Brain microvascular endothelial cell (primary cell): ENCODE measurements at regions not wholly inside any gene's neighbourhood (a gene's known extent, or its start where the extent isn't known, plus 50 kb on each side); places are given as distances from the start of the nearest gene placed in this dataset.

Experiments used
- DNase-seq: peaks from one replicate; pipeline ENCODE4 v3.0.0-alpha.2; 2020
- H3K27ac ChIP-seq: fragments of 250-450 bp; sonication (Bioruptor Pico); 2 replicates; pipeline ENCODE4 v1.5.1; 2020; ENCODE audit warnings: mild to moderate bottlenecking, moderate library complexity
- H3K27me3 ChIP-seq: fragments of 250-450 bp; sonication (Bioruptor Pico); replicated peaks from 2 replicates; pipeline ENCODE4 v1.5.1; 2020; ENCODE audit warnings: mild to moderate bottlenecking
- H3K36me3 ChIP-seq: fragments of 250-450 bp; sonication (Bioruptor Pico); replicated peaks from 2 replicates; pipeline ENCODE4 v1.5.1; 2020; ENCODE audit warnings: mild to moderate bottlenecking
- H3K4me3 ChIP-seq: 2 replicates; pipeline ENCODE4 v1.5.1; 2011; ENCODE audit warnings: low read depth, mild to moderate bottlenecking, control low read depth, low read length, moderate library complexity
- in situ Hi-C: cut with HindIII; loops from 2 replicates; pipeline ENCODE4 v1.10.0; 2017; ENCODE audit warnings: low sequenced_read_pairs, low pct_ligation_motif_present
- TF ChIP-seq, protein P1 (sequence below): IDR thresholded peaks from 2 replicates; pipeline ENCODE4 v1.5.1; 2011; ENCODE audit warnings: low read depth, mild to moderate bottlenecking, moderate library complexity, low read length, control low read depth, inconsistent platforms; ENCODE audit errors: missing control alignments

DNA sequence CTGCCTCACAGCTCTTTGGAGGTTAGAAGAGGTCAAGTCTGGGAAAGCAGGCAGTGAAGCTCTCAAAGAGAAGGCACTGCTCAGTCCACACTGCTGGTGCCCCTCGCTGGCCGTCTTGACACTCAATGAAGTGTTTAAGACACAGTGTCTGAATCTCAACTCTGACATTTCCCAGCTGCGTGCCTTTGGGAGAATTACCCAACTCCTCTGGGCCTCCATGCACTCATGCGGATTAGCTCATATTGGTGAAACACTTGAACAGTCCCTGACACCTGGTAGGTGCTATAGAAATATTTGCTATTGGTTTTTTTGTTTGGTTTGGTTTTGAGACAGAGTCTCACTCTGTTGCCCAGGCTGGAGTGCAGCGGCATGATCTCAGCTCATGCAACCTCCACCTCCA, 281.0 kb downstream of the SRBD1 start:
- H3K36me3 ChIP-seq: no peaks in the 10 kb centered on the region
- no peak overlapping the region for H3K4me3 ChIP-seq
- no peak for DNase-seq
- H3K27ac ChIP-seq: no peak overlapping the region
- no peaks in the 10 kb centered on the region for H3K27me3 ChIP-seq
- in situ Hi-C loops: no loop called here
- TF ChIP-seq, protein P1, sequence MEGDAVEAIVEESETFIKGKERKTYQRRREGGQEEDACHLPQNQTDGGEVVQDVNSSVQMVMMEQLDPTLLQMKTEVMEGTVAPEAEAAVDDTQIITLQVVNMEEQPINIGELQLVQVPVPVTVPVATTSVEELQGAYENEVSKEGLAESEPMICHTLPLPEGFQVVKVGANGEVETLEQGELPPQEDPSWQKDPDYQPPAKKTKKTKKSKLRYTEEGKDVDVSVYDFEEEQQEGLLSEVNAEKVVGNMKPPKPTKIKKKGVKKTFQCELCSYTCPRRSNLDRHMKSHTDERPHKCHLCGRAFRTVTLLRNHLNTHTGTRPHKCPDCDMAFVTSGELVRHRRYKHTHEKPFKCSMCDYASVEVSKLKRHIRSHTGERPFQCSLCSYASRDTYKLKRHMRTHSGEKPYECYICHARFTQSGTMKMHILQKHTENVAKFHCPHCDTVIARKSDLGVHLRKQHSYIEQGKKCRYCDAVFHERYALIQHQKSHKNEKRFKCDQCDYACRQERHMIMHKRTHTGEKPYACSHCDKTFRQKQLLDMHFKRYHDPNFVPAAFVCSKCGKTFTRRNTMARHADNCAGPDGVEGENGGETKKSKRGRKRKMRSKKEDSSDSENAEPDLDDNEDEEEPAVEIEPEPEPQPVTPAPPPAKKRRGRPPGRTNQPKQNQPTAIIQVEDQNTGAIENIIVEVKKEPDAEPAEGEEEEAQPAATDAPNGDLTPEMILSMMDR: no peak

DNA sequence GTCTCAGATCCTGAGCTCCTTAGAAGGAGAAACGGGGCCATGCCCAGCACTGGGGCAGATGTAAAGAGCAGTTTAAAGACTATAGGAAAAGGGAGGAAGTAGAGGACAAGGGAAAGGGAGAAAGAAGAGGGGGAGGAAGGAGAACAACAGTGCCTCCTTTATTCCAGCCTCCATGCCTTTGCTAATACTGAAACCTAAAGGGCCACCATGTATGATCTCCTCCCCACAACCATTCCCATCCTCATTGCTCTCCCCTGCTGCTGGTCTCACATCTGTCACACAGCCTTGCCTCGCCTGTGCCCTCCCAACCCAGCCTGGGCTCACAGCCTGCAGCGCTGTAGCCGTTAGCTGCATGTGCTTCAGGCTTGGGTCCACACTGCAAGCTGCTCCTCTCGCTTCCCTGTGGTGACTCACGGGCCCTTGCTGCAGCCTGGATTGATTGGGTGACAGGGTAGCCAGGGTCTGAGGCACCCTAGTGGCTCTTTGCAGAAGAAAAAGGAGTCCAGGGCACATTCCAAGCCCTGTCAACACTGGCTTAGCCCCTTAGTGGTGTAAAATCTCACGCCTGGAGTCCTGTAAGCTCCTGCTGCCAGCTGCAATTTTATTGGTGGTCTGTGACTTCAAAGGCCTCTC, 281.9 kb downstream of the SRBD1 start:
- DNase-seq: peak; percentile 58
- TF ChIP-seq, protein P1: peak; percentile 43
- no peak overlapping the region for H3K27ac ChIP-seq

DNA sequence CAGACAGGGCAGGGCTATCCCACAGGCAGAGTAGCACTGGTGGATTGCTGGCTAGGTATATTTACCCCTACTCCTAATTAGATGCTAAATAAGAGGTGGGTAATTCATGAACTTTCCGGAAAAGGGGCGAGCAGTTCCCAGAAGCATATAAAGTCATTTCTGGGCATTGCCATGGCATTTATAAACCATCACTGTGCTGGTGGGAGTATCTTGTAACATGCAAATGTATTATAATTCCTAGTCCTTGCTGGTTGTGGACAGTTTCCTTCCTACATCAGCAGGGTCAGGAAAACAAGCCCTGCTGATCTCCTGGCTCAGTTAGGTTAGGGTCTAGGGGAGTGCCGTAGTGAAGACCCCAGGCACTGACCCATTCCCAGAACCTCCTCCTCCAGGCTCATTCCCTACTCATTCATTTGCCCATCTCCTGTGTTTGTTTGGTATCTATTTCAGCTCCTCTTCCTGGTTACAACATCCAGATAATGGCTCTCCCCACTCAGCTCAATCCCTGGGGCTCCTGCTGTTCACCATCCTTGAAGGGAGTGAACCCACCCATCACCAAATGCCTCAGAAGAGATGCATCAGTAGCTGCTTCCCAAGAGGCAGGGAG, 282.7 kb downstream of the SRBD1 start:
- TF ChIP-seq, protein P1: no peak
- Histone ChIP-seq H3K27ac (no peak overlapping the region), H3K36me3 (no peaks in the 10 kb centered on the region), H3K27me3 (no peaks in the 10 kb centered on the region), H3K4me3 (no peak overlapping the region)
- no peak for DNase-seq
- in situ Hi-C loops: no loop called here

More for the DNA sequence above, 281.9 kb downstream of the SRBD1 start:
- in situ Hi-C loops: no loop called here
- H3K36me3 ChIP-seq: no peaks in the 10 kb centered on the region
- no peaks in the 10 kb centered on the region for H3K27me3 ChIP-seq
- H3K4me3 ChIP-seq: no peak overlapping the region

DNA sequence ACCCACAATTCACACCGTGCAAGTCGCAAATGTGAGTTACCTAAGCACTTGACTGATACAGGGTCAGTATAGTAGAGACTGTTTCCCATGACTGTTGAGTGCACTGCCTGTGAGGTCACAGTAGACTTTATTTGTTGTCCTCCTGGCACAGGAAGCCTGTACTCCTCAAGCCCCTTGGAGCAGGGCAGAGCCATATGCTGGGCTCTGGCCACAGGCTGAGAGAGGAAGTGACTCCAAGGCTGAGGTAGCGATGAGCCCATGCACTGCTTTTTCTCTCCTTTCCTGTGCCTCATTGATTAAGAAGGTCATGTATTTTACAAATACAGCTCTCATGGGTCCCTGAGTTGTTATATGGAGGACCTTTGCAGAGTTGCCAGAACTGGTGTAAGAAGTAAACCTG, 287.7 kb downstream of the SRBD1 start:
- in situ Hi-C loops: no loop called here
- Histone ChIP-seq H3K27ac (no peak overlapping the region), H3K36me3 (no peaks in the 10 kb centered on the region), H3K4me3 (no peak overlapping the region), H3K27me3 (no peaks in the 10 kb centered on the region)
- TF ChIP-seq, protein P1: no peak
- no peak for DNase-seq

DNA sequence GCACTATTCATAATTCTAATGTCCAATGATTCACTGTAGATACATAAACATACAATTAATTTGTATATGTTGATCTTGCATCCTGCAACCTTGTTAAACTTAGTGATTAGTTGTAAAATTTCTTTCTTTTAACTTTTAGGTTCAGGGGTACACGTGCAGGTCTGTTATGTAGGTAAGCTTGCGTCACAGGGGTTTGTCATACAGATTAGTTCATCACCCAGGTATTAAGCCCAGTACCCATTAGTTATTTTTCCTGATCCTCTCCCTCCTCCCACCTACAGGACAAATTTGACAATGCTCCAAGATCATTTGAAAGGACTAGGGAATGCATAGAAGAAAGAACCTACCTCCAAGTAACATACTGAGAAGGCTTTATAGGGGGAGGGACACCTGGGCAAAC, 290.1 kb downstream of the SRBD1 start:
- H3K36me3 ChIP-seq: no peaks in the 10 kb centered on the region
- no peak for DNase-seq
- no peaks in the 10 kb centered on the region for H3K27me3 ChIP-seq
- H3K27ac ChIP-seq: no peak overlapping the region
- no peak overlapping the region for H3K4me3 ChIP-seq
- in situ Hi-C loops: no loop called here
- TF ChIP-seq, protein P1: no peak
